ENCODE measurements at regions not wholly inside any gene's neighbourhood (a gene's known extent, or its start where the extent isn't known, plus 50 kb on each side); places are given as distances from the start of the nearest gene placed in this dataset.
"Not testable (repeated sequence)": the region's sequence is repeated elsewhere in the genome, so short reads cannot be mapped to it uniquely, and the experiment has no call there.

- not testable (repeated sequence) for DNase-seq (ENCODE audit: low read depth in 1 of 2, low spot score in 1 of 2)
Measured at GRCh38 chr11:109967136-109967535, 126.1 kb upstream of the ZC3H12C start.

GRCh38 chr11:109968299-109968698, 124.9 kb upstream of the ZC3H12C start:
- DNase-seq (ENCODE audit: low read depth in 1 of 2, low spot score in 1 of 2): no peak

- no peak for DNase-seq (ENCODE audit: low read depth in 1 of 2, low spot score in 1 of 2)
Measured at GRCh38 chr11:109968781-109969180, 124.4 kb upstream of the ZC3H12C start.

DNA sequence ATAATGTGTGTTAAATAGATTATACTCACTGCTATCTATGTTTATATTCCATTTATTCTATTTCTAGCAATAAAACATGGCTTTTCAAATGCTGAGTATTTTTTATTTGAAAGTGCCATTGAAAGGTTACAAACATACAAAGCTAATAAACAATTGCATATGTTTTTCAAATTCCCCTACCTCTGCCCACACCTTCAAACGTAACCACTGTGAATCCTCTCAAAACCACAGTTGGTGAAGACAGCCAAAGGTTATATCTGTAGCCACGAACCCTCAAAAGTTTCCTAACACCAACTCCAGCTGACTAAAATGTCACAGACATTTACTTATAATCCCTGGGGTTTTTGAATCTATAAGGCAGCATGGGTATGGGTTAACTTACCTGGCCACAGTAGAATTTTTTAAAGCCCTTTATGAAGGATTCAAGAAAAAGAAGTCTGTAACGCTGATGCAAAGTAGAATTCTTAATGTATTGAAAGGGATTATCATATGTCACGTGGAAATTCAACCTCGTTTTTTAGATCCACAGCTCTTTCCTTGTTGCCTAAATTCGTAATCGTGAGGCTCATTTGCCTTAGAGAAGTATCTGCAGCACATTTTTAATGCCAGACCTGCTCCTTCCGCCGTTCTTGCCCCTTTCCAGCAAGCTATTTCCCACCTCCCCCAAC, 122.5 kb upstream of the ZC3H12C start:
- DNase-seq (ENCODE audit: low read depth in 1 of 2, low spot score in 1 of 2): no peak

- DNase-seq (ENCODE audit: low read depth in 1 of 2, low spot score in 1 of 2): no peak
Measured at GRCh38 chr11:109971184-109971523, 122.0 kb upstream of the ZC3H12C start.

DNA sequence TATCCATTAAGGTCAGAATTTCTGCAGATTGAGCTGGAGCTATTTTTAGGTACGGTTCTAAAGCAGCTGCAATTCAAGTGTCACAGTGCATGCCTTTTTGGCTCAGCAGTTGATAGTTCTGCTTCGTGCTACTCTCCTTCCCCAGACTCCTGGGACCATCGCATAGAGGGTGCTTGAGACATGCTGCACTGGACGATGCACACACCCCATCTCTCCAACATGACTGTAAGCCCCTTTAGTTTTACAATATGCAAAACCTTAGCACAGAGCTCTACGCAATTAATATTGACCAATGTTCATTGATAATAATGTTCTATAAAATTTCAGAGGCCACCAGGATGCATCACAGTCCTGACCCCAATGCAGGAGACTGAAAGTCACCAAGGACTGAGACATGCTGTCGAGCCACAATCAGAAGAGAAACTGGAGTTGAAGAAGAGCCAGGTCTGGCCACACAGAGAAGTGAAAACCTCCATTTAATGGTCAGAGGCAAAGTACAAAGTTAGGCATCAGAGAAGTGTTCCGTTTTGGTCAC, 120.9 kb upstream of the ZC3H12C start:
- no peak for DNase-seq (ENCODE audit: low read depth in 1 of 2, low spot score in 1 of 2)

DNA sequence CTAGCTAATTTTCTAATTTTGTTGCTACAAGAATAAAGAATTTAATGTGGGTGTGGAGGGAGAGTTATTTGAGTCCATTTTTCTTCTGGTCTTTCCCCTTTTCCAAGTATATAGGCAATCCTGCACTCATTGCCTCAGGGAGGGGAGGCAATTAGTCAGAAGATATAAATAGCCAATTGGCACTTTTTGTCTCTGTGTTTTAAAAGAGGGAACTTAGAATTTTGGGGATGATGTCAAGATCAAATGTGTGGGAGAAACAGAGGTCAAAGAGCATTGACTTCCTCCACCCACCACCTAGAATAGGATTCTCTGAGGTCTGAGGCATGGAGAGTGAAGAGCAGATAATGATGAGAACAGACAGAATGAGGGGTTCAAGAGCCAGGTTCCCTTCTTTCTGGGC, 120.3 kb upstream of the ZC3H12C start:
- no peak for DNase-seq (ENCODE audit: low read depth in 1 of 2, low spot score in 1 of 2)

GRCh38 chr11:109973486-109973885, 119.7 kb upstream of the ZC3H12C start:
- no peak for DNase-seq (ENCODE audit: low read depth in 1 of 2, low spot score in 1 of 2)

DNA sequence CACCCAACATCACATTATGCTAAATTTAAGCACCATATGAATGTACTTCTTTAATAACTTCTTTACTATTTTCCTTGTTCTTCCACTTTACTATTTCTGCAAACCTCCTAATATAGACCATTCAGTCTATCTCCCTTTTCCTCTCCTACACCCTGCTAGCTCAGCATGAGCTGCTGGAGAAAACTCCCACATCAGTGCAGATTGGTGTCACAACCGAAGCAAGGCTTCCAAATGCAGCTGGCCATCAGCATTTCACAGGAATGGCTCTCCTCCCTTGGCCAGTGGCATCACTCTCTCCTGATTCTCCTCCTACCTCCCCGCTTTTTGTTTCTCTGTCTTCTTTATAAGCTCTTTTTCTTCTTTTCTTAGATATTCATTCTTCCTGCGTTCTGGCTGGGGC, 118.7 kb upstream of the ZC3H12C start:
- DNase-seq (ENCODE audit: low read depth in 1 of 2, low spot score in 1 of 2): no peak

- no peak for DNase-seq (ENCODE audit: low read depth in 1 of 2, low spot score in 1 of 2)
Measured at GRCh38 chr11:109978895-109979294, 114.3 kb upstream of the ZC3H12C start.

DNA sequence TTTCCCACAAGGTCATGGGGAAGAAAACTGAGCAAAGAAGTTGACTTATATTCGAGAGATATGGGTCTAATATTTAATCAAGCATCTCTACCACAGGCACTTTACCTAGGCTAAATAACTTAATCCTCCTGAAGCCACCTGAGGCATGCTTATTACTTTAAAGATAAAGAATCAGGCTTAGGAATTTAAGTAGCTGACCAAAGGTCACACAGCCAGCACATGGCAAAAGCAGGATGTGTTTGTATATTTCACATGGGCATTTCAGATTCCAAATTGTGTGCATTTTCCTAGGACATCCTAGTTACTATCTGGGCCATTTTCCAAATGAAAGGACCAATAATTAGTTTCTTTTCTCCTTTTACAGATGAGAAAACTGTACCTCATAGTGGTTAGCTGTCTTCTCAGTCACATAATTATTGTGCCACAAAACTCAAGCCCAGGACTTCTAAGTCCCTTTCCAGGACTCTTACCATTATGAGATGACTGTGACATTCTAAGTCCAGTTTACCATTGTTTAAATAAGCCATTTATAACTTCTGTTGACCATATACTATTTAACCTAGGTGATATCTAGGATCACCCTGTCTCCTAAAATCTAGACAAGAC, 112.1 kb upstream of the ZC3H12C start:
- DNase-seq (ENCODE audit: low read depth in 1 of 2, low spot score in 1 of 2): no peak

- no peak for DNase-seq (ENCODE audit: low read depth in 1 of 2, low spot score in 1 of 2)
Measured at GRCh38 chr11:109983358-109983757, 109.8 kb upstream of the ZC3H12C start.

- no peak for DNase-seq (ENCODE audit: low read depth in 1 of 2, low spot score in 1 of 2)
Measured at GRCh38 chr11:109984634-109985289, 108.4 kb upstream of the ZC3H12C start.

- DNase-seq (ENCODE audit: low read depth in 1 of 2, low spot score in 1 of 2): no peak
Measured at GRCh38 chr11:109986488-109986887, 106.7 kb upstream of the ZC3H12C start.

DNA sequence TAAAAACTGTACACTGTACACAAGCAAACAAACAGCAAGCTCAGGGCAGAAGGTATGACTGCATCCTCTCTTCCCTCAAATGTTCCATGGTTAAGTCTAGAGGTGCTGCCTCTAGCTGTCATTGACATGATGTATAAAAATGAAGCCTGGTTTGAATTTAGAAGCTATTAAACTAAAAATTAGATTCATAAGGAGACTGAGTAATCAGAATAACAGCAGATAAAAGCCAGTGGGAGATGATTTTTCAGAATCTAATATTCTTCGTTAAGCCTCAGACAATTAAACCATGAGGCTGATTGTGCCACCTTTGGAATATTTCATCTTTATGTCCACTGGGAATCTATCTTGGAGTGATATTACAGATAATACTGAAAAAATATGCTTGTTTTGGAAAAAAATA, 101.4 kb upstream of the ZC3H12C start:
- no peak for DNase-seq (ENCODE audit: low read depth in 1 of 2, low spot score in 1 of 2)

- no peak for DNase-seq (ENCODE audit: low read depth in 1 of 2, low spot score in 1 of 2)
Measured at GRCh38 chr11:109993786-109994185, 99.4 kb upstream of the ZC3H12C start.

DNA sequence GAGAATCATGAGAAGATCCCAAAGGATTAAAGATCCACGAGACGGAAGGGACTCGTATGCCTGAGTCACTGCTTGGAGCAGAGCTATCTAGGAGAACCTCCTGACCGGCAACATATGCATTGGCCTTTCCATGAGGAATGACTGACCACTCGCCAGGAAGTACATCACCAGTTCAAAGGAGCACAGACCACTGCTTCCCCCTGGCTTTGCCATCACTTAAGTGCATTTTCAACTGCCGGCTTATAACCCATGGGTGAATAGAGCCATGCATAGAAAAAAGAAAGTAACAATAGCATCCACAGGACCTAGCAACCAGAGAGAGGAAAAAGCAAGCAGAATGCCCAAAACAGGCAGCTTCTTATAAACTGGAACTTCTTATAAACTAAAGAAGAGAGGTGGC, 98.3 kb upstream of the ZC3H12C start:
- DNase-seq (ENCODE audit: low read depth in 1 of 2, low spot score in 1 of 2): no peak

- no peak for DNase-seq (ENCODE audit: low read depth in 1 of 2, low spot score in 1 of 2)
Measured at GRCh38 chr11:109996060-109996459, 97.1 kb upstream of the ZC3H12C start.

DNA sequence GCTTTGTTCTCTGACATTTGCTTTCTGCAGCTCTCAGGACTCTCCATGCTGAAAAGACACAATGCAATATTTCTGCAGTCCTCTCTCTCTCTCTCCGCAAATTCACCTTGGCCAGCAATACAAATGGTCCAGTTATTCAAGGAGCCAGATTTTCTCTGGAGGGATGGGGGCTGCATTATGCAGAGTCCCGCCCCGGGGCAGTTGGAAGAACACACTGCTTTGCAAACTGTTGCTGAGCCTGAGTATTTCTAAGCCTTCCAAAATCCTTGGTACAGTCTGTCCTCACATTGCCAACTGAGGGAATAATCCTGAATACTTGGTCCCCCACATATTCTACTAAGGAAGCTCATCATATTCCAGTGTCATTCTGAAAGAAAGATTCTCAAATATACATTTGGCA, 94.3 kb upstream of the ZC3H12C start:
- DNase-seq (ENCODE audit: low read depth in 1 of 2, low spot score in 1 of 2): no peak

GRCh38 chr11:110000031-110000502, 93.1 kb upstream of the ZC3H12C start:
- DNase-seq (ENCODE audit: low read depth in 1 of 2, low spot score in 1 of 2): no peak

GRCh38 chr11:110000850-110001249, 92.3 kb upstream of the ZC3H12C start:
- no peak for DNase-seq (ENCODE audit: low read depth in 1 of 2, low spot score in 1 of 2)

- no peak for DNase-seq (ENCODE audit: low read depth in 1 of 2, low spot score in 1 of 2)
Measured at GRCh38 chr11:110003426-110003825, 89.8 kb upstream of the ZC3H12C start.

Measured in activated CD4-positive, alpha-beta T cell treated with anti-CD3 and anti-CD28 coated beads, Interleukin-2, amount 50 U/mL, for 24 hours (primary cell).